Glomerular endothelial cell (primary cell): ENCODE measurements at regions not wholly inside any gene's neighbourhood (a gene's known extent, or its start where the extent isn't known, plus 50 kb on each side); places are given as distances from the start of the nearest gene placed in this dataset.
"Not testable (repeated sequence)": the region's sequence is repeated elsewhere in the genome, so short reads cannot be mapped to it uniquely, and the experiment has no call there.

Source experiments
- DNase-seq: peaks from one replicate; pipeline ENCODE4 v3.0.0-alpha.2; 2011; ENCODE audit warnings: low read depth, low spot score; ENCODE audit errors: extremely low read depth

GRCh38 chr7:113267885-113268284, 149.5 kb upstream of the SMIM30 start:
- DNase-seq = no peak

GRCh38 chr7:113267271-113267670, 148.9 kb upstream of the SMIM30 start:
- DNase-seq = no peak

DNA sequence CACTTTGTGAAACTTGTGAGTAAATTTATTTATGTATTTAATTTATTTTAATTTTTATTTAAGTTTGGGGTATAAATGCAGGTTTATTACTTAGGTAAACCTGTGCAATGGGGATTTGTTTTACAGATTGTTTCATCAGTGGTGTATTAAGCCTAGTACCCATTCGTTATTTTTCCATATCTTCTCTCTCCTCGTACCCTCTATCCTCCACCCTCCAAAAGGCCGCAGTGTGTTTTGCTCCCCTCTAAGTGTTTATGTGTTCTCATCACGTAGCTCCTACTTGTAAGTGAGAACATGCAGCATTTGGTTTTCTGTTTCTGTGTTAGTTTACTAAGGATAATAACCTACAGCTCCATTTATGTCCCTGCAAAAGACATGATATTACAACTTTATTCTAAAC, 145.4 kb upstream of the SMIM30 start:
- DNase-seq = no peak

- DNase-seq = not testable (repeated sequence)
Observed at GRCh38 chr7:113263215-113263742, 144.9 kb upstream of the SMIM30 start.

GRCh38 chr7:113256883-113257531, 138.7 kb upstream of the SMIM30 start:
- no peak for DNase-seq

DNA sequence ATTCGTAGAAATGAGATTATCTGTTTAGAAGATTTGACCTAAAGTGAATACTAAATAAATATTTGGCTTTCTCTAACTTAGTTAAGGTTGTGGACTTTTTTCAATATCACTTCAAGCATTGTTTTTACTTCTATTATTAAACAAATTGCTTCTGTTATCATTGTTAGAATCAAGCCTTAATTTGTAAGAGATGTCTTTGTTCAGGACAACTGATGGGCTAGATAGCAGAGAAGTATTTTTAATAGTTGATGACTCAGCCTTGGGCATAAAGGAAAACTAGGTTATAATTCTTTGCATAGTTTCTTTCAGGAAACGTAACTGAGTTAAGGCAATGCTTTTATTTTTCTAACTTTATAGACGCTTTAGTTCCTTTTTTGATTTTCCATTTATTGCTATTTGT, 128.8 kb upstream of the SMIM30 start:
- DNase-seq = no peak

DNA sequence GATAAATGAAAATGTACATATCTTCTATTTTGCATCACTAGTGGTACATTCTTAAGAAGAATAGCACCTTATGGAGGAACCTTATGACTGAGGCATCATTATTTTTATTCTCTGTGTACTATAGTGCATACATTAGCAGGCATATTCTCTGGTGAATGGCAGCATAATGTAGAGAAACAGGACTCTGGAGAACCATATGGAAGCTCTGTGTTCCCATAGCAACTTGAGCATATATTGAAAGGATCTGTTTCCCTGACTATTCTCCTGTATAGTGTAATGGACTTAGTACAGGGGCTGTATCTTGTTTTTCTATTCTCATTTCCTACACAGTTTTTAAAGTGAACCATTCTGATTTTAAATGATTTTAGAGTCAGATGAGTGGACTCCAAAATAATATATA, 128.4 kb upstream of the SMIM30 start:
- no peak for DNase-seq

GRCh38 chr7:113232885-113233284, 114.5 kb upstream of the SMIM30 start:
- no peak for DNase-seq

- no peak for DNase-seq
Observed at GRCh38 chr7:113230691-113231090, 112.3 kb upstream of the SMIM30 start.

- no peak for DNase-seq
Observed at GRCh38 chr7:113217314-113217713, 99.0 kb upstream of the SMIM30 start.

DNA sequence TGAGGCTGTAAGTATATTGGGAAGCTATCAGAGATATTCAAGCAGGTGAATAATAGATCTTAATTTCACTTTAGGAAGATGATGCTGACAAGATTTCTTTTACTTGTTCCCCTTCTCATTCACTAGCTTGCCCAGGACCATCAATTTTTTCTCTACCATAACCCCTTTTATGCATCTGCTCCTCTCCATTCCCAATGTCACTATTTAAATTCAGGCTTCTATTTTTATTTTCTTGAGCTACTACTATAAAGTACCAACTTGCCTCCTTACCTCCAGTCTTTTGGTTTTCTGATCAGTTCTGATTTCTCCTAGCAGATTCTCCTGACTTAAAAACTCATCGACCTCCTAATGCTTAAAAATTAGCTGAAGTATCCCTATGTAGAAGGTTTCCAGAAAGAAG, 97.7 kb upstream of the SMIM30 start:
- DNase-seq = no peak

- no peak for DNase-seq
Observed at GRCh38 chr7:113209449-113210203, 91.3 kb upstream of the SMIM30 start.

DNA sequence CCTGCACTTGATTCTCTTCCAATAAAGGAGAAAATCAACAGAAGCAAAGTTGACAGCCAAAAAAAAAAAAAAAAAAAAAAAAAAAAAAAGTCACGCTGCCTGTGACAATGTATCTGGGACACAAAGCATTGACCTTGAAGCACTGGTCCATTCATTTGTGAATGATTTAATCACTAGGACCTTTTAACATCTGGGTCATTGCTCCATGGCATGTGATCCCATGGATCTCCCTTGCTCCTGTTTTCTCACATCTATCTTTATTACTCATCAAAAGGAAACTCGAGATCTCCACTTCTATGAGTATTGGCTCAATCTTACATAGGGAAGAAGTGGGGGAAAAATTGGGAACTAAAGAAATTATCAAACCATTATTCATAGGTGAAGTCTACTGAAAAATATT, 89.6 kb upstream of the SMIM30 start:
- DNase-seq = no peak

DNA sequence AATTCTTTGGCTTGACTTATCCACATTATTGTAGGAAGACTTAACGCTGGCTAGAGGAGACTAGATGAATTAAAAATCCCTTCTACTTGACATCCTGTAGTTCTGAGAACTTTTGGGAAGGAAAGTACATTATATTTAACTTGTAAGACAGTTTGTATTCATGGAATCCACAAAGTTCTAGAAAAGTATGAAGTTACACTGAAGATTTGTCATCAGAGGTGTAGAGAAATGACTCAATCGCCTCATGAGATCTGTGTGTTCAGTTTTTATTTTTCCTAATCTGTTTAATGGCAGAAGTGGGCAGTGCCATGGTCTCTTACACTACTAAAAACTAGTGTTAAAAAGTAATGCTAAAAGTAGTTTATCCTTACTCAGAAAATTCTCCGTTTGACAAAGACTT, 89.1 kb upstream of the SMIM30 start:
- no peak for DNase-seq

- no peak for DNase-seq
Observed at GRCh38 chr7:113204415-113204814, 86.1 kb upstream of the SMIM30 start.

DNA sequence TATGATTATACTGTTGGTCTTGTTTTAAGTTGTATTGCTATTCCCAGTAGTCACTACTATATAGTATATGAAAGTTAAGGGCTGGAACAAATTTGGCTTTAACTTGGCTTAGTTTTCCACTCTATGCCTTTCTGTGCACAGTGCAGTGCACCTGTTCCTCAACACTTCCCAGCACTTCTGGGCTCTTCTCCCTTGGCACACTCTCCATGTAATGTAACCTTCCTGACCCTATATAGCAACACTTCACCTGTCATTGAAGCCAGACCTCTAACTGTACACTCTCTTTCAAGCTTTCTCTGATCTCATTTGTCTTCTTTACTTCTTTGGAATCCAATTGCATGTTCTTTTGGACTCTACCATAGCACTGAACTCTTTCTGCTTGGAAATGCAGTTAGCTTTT, 83.9 kb upstream of the SMIM30 start:
- DNase-seq = no peak

DNA sequence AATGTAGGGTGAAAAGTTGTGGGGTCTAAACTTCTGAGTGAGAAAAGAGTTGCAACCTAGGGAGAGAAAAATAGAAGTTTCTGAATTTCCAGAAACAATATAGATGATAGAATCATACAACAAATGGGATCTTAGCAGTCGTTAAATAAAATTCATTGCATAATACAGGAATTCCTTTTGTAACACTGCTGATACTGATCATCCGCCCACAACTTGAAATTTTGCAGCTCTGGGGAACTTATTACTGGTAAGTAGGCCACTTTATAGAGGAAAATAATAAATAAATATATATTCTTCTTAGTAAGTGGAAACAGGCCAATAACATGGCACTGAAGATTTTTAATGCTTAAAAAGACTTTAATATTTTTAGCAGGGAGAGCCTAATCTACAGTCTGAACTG, 81.9 kb upstream of the SMIM30 start:
- DNase-seq = no peak

DNA sequence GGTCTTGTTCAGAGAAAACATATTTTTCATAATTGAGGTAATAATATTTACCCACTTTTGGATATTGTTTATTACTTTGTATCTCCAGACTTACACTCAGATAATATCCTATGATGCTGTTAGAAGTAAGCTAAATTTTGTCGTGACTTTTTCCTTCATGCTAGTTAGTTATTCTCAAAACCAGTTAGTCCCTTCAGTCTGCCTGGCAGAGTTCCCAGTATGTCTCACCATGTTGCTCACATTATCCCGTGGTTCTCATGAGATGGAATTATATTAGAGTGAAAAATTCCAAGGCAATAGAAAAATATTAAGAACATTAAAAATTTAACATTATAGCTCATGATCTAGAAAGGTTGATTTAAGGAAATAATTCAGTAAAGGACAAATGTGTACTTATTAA, 81.5 kb upstream of the SMIM30 start:
- no peak for DNase-seq

DNA sequence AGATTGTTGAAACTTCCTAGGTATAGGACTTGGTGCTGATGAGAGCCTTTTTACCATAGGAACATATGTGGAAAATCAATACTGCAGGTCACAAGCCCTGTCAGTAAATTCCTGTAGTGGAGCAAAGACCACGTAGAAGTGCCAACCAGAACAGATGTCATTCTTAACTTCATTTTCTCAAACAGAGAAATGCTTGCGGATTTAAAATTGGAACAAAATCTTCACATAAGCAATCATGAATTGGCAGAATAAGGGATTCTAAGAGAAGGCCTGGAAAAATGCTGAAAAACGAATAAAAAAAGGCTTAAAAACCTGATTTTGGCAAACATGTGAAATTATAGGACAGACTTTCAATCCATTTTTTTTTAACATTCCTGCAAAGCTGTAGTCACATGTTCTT, 80.8 kb upstream of the SMIM30 start:
- DNase-seq = no peak

DNA sequence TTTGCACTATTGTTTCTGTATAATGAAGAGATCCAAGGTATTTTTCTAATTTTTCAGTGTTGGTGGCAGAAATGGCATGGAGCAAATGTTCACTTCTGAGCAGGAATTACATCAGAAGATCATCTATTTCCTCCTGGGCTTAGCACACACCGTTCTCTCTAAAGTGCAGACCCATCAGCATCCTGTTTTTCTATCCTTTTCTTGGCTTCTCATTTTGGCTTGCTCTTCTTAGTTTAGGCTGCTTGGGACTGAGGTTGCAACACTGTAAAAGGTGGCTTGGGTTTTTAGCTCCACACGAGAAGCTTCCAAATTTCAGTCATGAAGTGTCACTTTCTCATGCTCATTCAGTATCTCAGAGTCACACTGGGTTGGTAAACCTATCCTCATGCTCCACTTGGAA, 79.9 kb upstream of the SMIM30 start:
- no peak for DNase-seq

GRCh38 chr7:113197274-113197673, 78.9 kb upstream of the SMIM30 start:
- no peak for DNase-seq

GRCh38 chr7:113188396-113188795, 70.0 kb upstream of the SMIM30 start:
- DNase-seq = no peak
